GM12878 (cell line): ENCODE measurements at regions not wholly inside any gene's neighbourhood (a gene's known extent, or its start where the extent isn't known, plus 50 kb on each side); places are given as distances from the start of the nearest gene placed in this dataset.

Experiments used
- ATAC-seq: fragments of 200-7000 bp; cut with Tn5 transposase; 3 replicates; pipeline ENCODE4 v1.9.1; 2020; ENCODE audit warnings: mild to moderate bottlenecking, moderate library complexity
- BruUV-seq: library from RNA; stranded (reverse); fragments of 400-500 nt; replicated peaks from 2 replicates; lab custom pipeline; 2021; lab: Mats Ljungman, UMichigan
- CTCF ChIA-PET: fragments of 300-600 bp; sonication (Branson Sonifier 250); formaldehyde crosslinking; extraction: SDS; loops from one replicate; lab custom pipeline; 2021; ENCODE audit warnings: inconsistent platforms; lab: Yijun Ruan, JAX
- POLR2A ChIA-PET: fragments of 350-600 bp; formaldehyde crosslinking; extraction: SDS; loops from one replicate; lab custom pipeline; 2021; ENCODE audit warnings: inconsistent platforms; lab: Charles Lee
- RAD21 ChIA-PET: fragments of 300-600 bp; sonication (Branson Sonifier 250); formaldehyde crosslinking; loops from one replicate; lab custom pipeline; 2023; ENCODE audit warnings: antibody characterized with exemption; ENCODE audit not compliant: unreplicated experiment; lab: Charles Lee
- SMC1A ChIA-PET: fragments of 300-600 bp; sonication (Branson Sonifier 250); formaldehyde crosslinking; loops from one replicate; lab custom pipeline; 2023; ENCODE audit not compliant: unreplicated experiment, uncharacterized antibody; lab: Charles Lee
- DNase-seq: peaks from one replicate; pipeline ENCODE4 v3.0.0-alpha.2; 2011; ENCODE audit warnings: low read depth, low spot score
- FAIRE-seq: peaks from 3 replicates; lab custom pipeline; 2011; peaks lifted over from hg19 to GRCh38; lab: Jason Lieb, UNC
- H2AFZ ChIP-seq: 2 replicates; pipeline ENCODE4 v1.6.0; 2011; ENCODE audit warnings: low read depth, low read length, control low read depth; ENCODE audit not compliant: control insufficient read depth
- H3K27ac ChIP-seq: 2 replicates; pipeline ENCODE4 v1.5.1; 2011; ENCODE audit warnings: control low read depth; ENCODE audit not compliant: control insufficient read depth, insufficient read depth
- H3K27me3 ChIP-seq, 2 experiments: replicated peaks in 1 of 2; 2 replicates each; pipeline versions ENCODE4 v1.6.0 to v1.6.1; 2011; ENCODE audit warnings: low read length in 1 of 2; ENCODE audit not compliant: control insufficient read depth in 2 of 2, insufficient read depth in 2 of 2
- H3K36me3 ChIP-seq, 2 experiments: 2 replicates each; pipeline ENCODE4 v1.5.1; 2011; ENCODE audit warnings: low read length in 1 of 2; ENCODE audit not compliant: control insufficient read depth in 2 of 2, insufficient read depth in 2 of 2
- H3K4me1 ChIP-seq: 2 replicates; pipeline ENCODE4 v1.6.1; 2011; ENCODE audit warnings: mild to moderate bottlenecking, low read length, moderate library complexity, mixed read lengths; ENCODE audit not compliant: control insufficient read depth, insufficient read depth
- H3K4me2 ChIP-seq: 2 replicates; pipeline ENCODE4 v1.6.0; 2011; ENCODE audit warnings: control low read depth; ENCODE audit not compliant: control insufficient read depth, insufficient read depth
- H3K4me3 ChIP-seq: fragments of 200-600 bp; sonication (generic); 2 replicates; pipeline ENCODE4 v1.5.1; 2016
- H3K79me2 ChIP-seq: 2 replicates; pipeline ENCODE4 v1.6.0; 2011; ENCODE audit warnings: low read length; ENCODE audit not compliant: control insufficient read depth, insufficient read depth
- H3K9ac ChIP-seq: 2 replicates; pipeline ENCODE4 v1.8.0; 2011; ENCODE audit warnings: low read length, control low read depth, mixed read lengths; ENCODE audit not compliant: control insufficient read depth, insufficient read depth
- H3K9me3 ChIP-seq: replicated peaks from 3 replicates; pipeline ENCODE4 v1.5.1; 2011; ENCODE audit warnings: mild to moderate bottlenecking, low read length; ENCODE audit not compliant: control insufficient read depth, insufficient read depth
- H4K20me1 ChIP-seq: 2 replicates; pipeline ENCODE4 v1.6.0; 2011; ENCODE audit not compliant: control insufficient read depth, insufficient read depth
- ASH2L ChIP-seq: fragments of 300-600, 200-600 bp; sonication (generic); IDR thresholded peaks from 2 replicates; pipeline ENCODE4 v1.6.1; 2017; ENCODE audit warnings: low read depth, mild to moderate bottlenecking, borderline replicate concordance
- ATF7 ChIP-seq: fragments of 450-650 bp; IDR thresholded peaks from 2 replicates; pipeline ENCODE4 v1.6.1; 2016; ENCODE audit warnings: low read depth, mild to moderate bottlenecking
- BCL3 ChIP-seq: IDR thresholded peaks from 2 replicates; pipeline ENCODE4 v1.6.1; 2011; ENCODE audit warnings: borderline replicate concordance, low read depth, mild to moderate bottlenecking, moderate library complexity, low read length; ENCODE audit not compliant: insufficient read depth, poor library complexity, severe bottlenecking
- BHLHE40 ChIP-seq, 2 experiments: fragments of 450-650 bp in 1 of 2; IDR thresholded peaks; 2 replicates each; pipeline ENCODE4 v1.6.1; 2011 to 2017; ENCODE audit warnings: low read depth in 2 of 2, borderline replicate concordance in 1 of 2, improper control_type of control experiment in 1 of 2, low read length in 1 of 2, mild to moderate bottlenecking in 1 of 2
- BMI1 ChIP-seq: fragments of 450-650 bp; IDR thresholded peaks from 2 replicates; pipeline ENCODE4 v1.6.1; 2016; ENCODE audit warnings: mild to moderate bottlenecking, moderate library complexity, borderline replicate concordance
- CREB1 ChIP-seq: IDR thresholded peaks from 2 replicates; pipeline ENCODE4 v1.6.1; 2012; ENCODE audit warnings: low read depth, mild to moderate bottlenecking, inconsistent platforms
- CREM ChIP-seq: IDR thresholded peaks from 2 replicates; pipeline ENCODE4 v1.6.1; 2014; ENCODE audit warnings: antibody characterized with exemption, low read depth
- EED ChIP-seq: sonication (generic); IDR thresholded peaks from 2 replicates; pipeline ENCODE4 v1.6.1; 2016; ENCODE audit warnings: antibody characterized with exemption, low read depth
- EP300 ChIP-seq, 2 experiments: fragments of 150-350 bp in 1 of 2; IDR thresholded peaks; 2 replicates each; pipeline ENCODE4 v1.6.1; 2011 to 2012; ENCODE audit warnings: low read depth in 2 of 2, low read length in 2 of 2, borderline replicate concordance in 1 of 2, improper control_type of control experiment in 1 of 2, inconsistent platforms in 1 of 2; ENCODE audit not compliant: control insufficient read depth in 1 of 2
- IKZF2 ChIP-seq, 2 experiments: fragments of 450-650 bp; IDR thresholded peaks; 2 replicates each; pipeline ENCODE4 v1.6.1; 2017; ENCODE audit warnings: mild to moderate bottlenecking in 2 of 2, moderate library complexity in 2 of 2
- JUNB ChIP-seq: IDR thresholded peaks from 2 replicates; pipeline ENCODE4 v1.6.1; 2016; ENCODE audit warnings: antibody characterized with exemption, mild to moderate bottlenecking
- NFIC ChIP-seq: IDR thresholded peaks from 2 replicates; pipeline ENCODE4 v1.6.1; 2012; ENCODE audit warnings: low read depth, mild to moderate bottlenecking, inconsistent platforms, low read length, moderate library complexity
- RUNX3 ChIP-seq: IDR thresholded peaks from 2 replicates; pipeline ENCODE4 v1.6.1; 2012; ENCODE audit warnings: low read length, inconsistent platforms
- SRF ChIP-seq, 2 experiments: IDR thresholded peaks; 2 replicates each; pipeline ENCODE4 v1.6.1; 2011; ENCODE audit warnings: low read depth in 2 of 2, low read length in 2 of 2, mild to moderate bottlenecking in 1 of 2, moderate library complexity in 1 of 2
- STAT3 ChIP-seq: IDR thresholded peaks from 2 replicates; pipeline ENCODE4 v1.6.1; 2011; ENCODE audit warnings: low read depth, low read length, improper control_type of control experiment
- ZBED1 ChIP-seq: IDR thresholded peaks from 2 replicates; pipeline ENCODE4 v1.6.1; 2016; ENCODE audit warnings: borderline replicate concordance
- ZNF24 ChIP-seq: fragments of 450-650 bp; IDR thresholded peaks from 2 replicates; pipeline ENCODE4 v1.6.1; 2017; ENCODE audit warnings: antibody characterized with exemption, mild to moderate bottlenecking
- WGBS: methylation state at CpG from one replicate; pipeline ENCODE4 v1.1.6; 2016; ENCODE audit warnings: low lambda C conversion rate; ENCODE audit not compliant: insufficient replicate concordance, insufficient coverage; ENCODE audit errors: missing lambda C conversion rate; 5-methylcytosine and 5-hydroxymethylcytosine counted together
- in situ Hi-C: fragments of 300-500 bp; cut with MboI; formaldehyde crosslinking; loops from 9 replicates; pipeline ENCODE4 v1.14.3; 2018; ENCODE audit warnings: mixed read lengths
- intact Hi-C: fragments of 100-400 bp; cut with micrococcal nuclease; formaldehyde crosslinking; loops from one replicate; pipeline ENCODE4 v1.14.2; 2022; ENCODE audit not compliant: unreplicated experiment

DNA sequence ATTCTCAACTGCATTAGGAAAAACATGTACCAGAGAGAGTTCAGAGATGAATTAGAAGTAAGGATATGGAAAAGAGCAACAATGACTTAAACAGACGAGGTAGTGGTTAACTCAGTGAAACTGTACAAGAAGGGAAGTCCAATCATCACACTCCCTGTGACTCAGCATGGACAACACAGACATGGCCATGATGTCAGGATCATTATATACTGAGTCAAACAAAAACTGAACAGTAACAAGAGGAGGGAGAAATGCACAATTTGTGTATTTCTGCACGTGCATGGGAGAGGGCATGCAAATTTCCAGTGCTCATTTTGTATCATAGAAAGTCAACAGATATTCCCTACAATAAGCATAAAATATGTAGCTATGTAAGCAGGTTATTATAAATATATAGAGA lies 1037.8 kb downstream of the BCL11B start:
- H3K4me1 ChIP-seq = no peaks in the 10 kb centered on the region
- H3K4me2 ChIP-seq = no peak overlapping the region
- ATAC-seq (peak; percentile 65), FAIRE-seq (no peak), DNase-seq (no peak)
- no peaks in the 10 kb centered on the region for H3K27me3 ChIP-seq
- ChIA-PET POLR2A (interaction anchor here (0.6 kb wide), 1 partner anchor 457 kb away, joined by 9 read pairs; no protein-coding TSS in a partner anchor), RAD21 (interaction anchor here (0.6 to 2.3 kb wide), 6 partner anchors 10 to 95 kb away, joined by 3 to 8 read pairs (median 4); no protein-coding TSS in a partner anchor), CTCF (interaction anchor here (1.5 kb wide), 1 partner anchor 114 kb away, joined by 4 read pairs; no protein-coding TSS in a partner anchor), SMC1A (interaction anchor here (0.7 to 14.0 kb wide), 9 partner anchors 11 to 260 kb away, joined by 3 to 320 read pairs (median 5); no protein-coding TSS in a partner anchor)
- H3K27ac ChIP-seq = no peak overlapping the region
- TF ChIP-seq STAT3 (no peak), IKZF2 (IDR thresholded peaks at IDR 0.05) (0 out of 4 replicates have a peak, but pooled peaks of 1 of the 2 experiments have one; percentile 12), CREB1 (peak; percentile 85), NFIC (peak; percentile 75; the same call in 1 of the 2 replicates), JUNB (peak; percentile 89), BMI1 (no peak), EP300 (IDR thresholded peaks at IDR 0.05; ENCODE audit: borderline replicate concordance in 1 of 2, control insufficient read depth in 1 of 2, low read depth in 2 of 2, low read length in 2 of 2) (0 out of 4 replicates have a peak, but pooled peaks of 1 of the 2 experiments have one; percentile 14), ZBED1 (peak; percentile 74; the same call in 1 of the 2 replicates), ATF7 (peak; percentile 30; the same call in 1 of the 2 replicates), CREM (peak; percentile 79), EED (peak; percentile 43; the same call in 1 of the 2 replicates), RUNX3 (peak; percentile 49; the same call in 1 of the 2 replicates), BHLHE40 (IDR thresholded peaks at IDR 0.05; ENCODE audit: borderline replicate concordance in 1 of 2, low read depth in 2 of 2, low read length in 1 of 2) (peak; percentile 87 to 92; a peak in 3 of 4 replicates), ASH2L (no peak), ZNF24 (peak; percentile 16; the same call in 1 of the 2 replicates), SRF (IDR thresholded peaks at IDR 0.05; ENCODE audit: low read depth in 2 of 2, low read length in 2 of 2) (no peak), BCL3 (peak; percentile 42)
- H2AFZ ChIP-seq = no peak overlapping the region
- no peaks in the 10 kb centered on the region; the same call in none of the 3 replicates for H3K9me3 ChIP-seq
- in situ Hi-C loops (no loop called here), intact Hi-C loops (no loop called here)
- BruUV-seq = no TSS peak
- H3K4me3 ChIP-seq = no peak overlapping the region
- H3K79me2 ChIP-seq = no peaks in the 10 kb centered on the region
- H4K20me1 ChIP-seq = no peaks in the 10 kb centered on the region
- H3K9ac ChIP-seq = no peak overlapping the region
- WGBS = 0% methylated on average over 2 of the region's 2 CpGs
- H3K36me3 ChIP-seq = no peaks in the 10 kb centered on the region
